ENCODE measurements at regions not wholly inside any gene's neighbourhood (a gene's known extent, or its start where the extent isn't known, plus 50 kb on each side); places are given as distances from the start of the nearest gene placed in this dataset.
A peak's percentile ranks its signal among the peaks of the same experiment; 100 is the strongest.

- H3K4me1 Mint-ChIP-seq = peaks cover 24% of the 10 kb centered on the region
- peak overlapping the region in 1 of 3 experiments; percentile 13 for H3K4me3 Mint-ChIP-seq
- TF ChIP-seq CTCF (IDR thresholded peaks at IDR 0.05; ENCODE audit: unreplicated experiment in 3 of 3) = no peak
- no peaks in the 10 kb centered on the region for H3K9me3 Mint-ChIP-seq
- no peaks in the 10 kb centered on the region for H3K36me3 Mint-ChIP-seq (ENCODE audit: low read depth)
- H3K27ac Mint-ChIP-seq = peak overlapping the region; percentile 84 to 92 (median 88)
- H3K27me3 Mint-ChIP-seq (ENCODE audit: low read depth) = no peaks in the 10 kb centered on the region
Measured at GRCh38 chr5:33300209-33300742, 140.5 kb upstream of the TARS1 start.

DNA sequence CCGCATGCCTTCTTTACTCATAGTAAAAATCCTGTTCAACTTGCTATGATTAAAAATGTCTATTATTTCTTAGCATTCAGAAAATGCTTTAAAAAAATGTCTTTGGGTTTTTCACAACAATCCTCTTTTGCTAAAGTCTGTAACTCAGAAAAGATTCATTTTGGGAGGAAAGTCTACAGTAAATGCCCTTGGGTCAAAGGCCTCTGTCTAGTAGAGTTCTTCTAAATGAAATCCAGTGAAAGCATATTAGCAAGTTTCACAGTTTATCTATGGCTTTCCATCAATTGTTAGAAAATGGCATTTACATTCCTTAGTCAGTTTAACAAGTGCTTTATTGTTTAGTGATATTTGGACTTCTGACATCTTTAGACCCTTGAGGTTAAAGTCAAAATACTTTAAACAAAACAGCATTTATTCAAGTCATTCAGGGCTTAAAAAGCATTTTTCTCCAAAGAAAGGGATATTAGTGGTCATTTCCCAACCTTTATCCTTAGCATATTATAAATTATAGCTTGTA, 137.1 kb upstream of the TARS1 start:
- no peak for TF ChIP-seq CTCF (IDR thresholded peaks at IDR 0.05; ENCODE audit: unreplicated experiment in 3 of 3)
- Mint-ChIP-seq H3K27ac (peak overlapping the region in 2 of 3 experiments; percentile 79 to 81), H3K4me3 (no peak overlapping the region), H3K4me1 (peaks cover 41% of the 10 kb centered on the region), H3K36me3 (ENCODE audit: low read depth) (no peaks in the 10 kb centered on the region), H3K27me3 (ENCODE audit: low read depth) (no peaks in the 10 kb centered on the region), H3K9me3 (no peaks in the 10 kb centered on the region)

DNA sequence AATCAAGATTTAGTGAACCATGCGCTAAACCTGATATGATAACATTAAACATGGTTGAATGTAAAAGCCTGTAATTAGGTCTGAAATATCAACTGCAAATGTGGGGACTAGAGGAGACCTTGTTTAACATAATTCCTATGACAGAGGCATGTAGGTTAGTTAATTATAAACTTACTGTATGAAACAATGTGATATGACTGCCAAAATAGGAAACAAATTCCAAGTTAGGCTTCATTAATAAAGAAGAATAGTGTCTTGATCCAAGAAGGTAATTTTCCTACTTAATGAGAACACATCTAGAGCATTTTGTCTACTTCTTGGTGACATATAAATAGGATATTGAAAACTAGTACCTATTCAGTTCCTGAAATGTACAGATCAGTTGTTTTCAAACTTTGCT, 136.2 kb upstream of the TARS1 start:
- Mint-ChIP-seq H3K27me3 (ENCODE audit: low read depth) (no peaks in the 10 kb centered on the region), H3K36me3 (ENCODE audit: low read depth) (no peaks in the 10 kb centered on the region), H3K27ac (peak overlapping the region; percentile 56 to 89 (median 81)), H3K4me3 (no peak overlapping the region), H3K9me3 (no peaks in the 10 kb centered on the region), H3K4me1 (peaks cover 46% of the 10 kb centered on the region)
- no peak for TF ChIP-seq CTCF (IDR thresholded peaks at IDR 0.05; ENCODE audit: unreplicated experiment in 3 of 3)

- Mint-ChIP-seq H3K27me3 (ENCODE audit: low read depth) (no peaks in the 10 kb centered on the region), H3K36me3 (ENCODE audit: low read depth) (no peaks in the 10 kb centered on the region), H3K27ac (peak overlapping the region; percentile 37 to 96 (median 81)), H3K9me3 (no peaks in the 10 kb centered on the region), H3K4me1 (peaks cover 40% of the 10 kb centered on the region), H3K4me3 (no peak overlapping the region)
- TF ChIP-seq CTCF (IDR thresholded peaks at IDR 0.05; ENCODE audit: unreplicated experiment in 3 of 3) = no peak
Measured at GRCh38 chr5:33305572-33305971, 135.2 kb upstream of the TARS1 start.

GRCh38 chr5:33306758-33307157, 134.0 kb upstream of the TARS1 start:
- peaks cover 38% of the 10 kb centered on the region for H3K4me1 Mint-ChIP-seq
- H3K36me3 Mint-ChIP-seq (ENCODE audit: low read depth) = no peaks in the 10 kb centered on the region
- H3K27me3 Mint-ChIP-seq (ENCODE audit: low read depth) = no peaks in the 10 kb centered on the region
- peak overlapping the region; percentile 81 to 96 (median 89) for H3K27ac Mint-ChIP-seq
- H3K9me3 Mint-ChIP-seq = no peaks in the 10 kb centered on the region
- no peak overlapping the region for H3K4me3 Mint-ChIP-seq
- no peak for TF ChIP-seq CTCF (IDR thresholded peaks at IDR 0.05; ENCODE audit: unreplicated experiment in 3 of 3)

DNA sequence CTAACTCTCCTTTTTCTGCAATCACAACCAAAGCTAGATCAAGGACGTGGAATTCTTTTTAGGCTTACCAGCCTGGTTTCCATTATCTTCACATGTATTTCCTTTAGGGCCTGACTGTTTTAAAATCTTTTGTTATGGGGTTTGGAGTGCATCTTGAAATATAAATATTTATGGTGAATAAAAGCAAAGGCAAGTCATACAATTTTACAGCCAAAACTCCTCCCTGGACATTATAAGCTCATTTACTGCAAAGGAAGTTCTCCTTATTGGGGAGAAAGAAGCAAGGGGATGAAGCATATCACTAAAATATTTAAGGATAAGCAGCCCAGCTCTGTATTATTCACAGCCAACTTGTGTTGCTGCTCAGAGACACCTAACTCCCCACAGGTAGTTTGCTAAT, 132.2 kb upstream of the TARS1 start:
- Mint-ChIP-seq H3K27ac (peak overlapping the region; percentile 95 to 96 (median 95)), H3K4me1 (peaks cover 30% of the 10 kb centered on the region), H3K27me3 (ENCODE audit: low read depth) (no peaks in the 10 kb centered on the region), H3K9me3 (no peaks in the 10 kb centered on the region), H3K36me3 (ENCODE audit: low read depth) (no peaks in the 10 kb centered on the region), H3K4me3 (no peak overlapping the region)
- no peak for TF ChIP-seq CTCF (IDR thresholded peaks at IDR 0.05; ENCODE audit: unreplicated experiment in 3 of 3)

Data from nephron (organoid).